GM12872 (cell line): ENCODE measurements at regions not wholly inside any gene's neighbourhood (a gene's known extent, or its start where the extent isn't known, plus 50 kb on each side); places are given as distances from the start of the nearest gene placed in this dataset.

Experiments
- CTCF ChIP-seq: IDR thresholded peaks from 3 replicates; pipeline ENCODE4 v1.5.1; 2011; ENCODE audit warnings: low read depth, mild to moderate bottlenecking, low read length, moderate library complexity; ENCODE audit not compliant: insufficient read depth

- TF ChIP-seq CTCF = no peak
Measured at GRCh38 chr3:35970793-35971192, 331.5 kb downstream of the ARPP21 start.

GRCh38 chr3:35971686-35972085 is 332.4 kb downstream of the ARPP21 start:
- no peak for TF ChIP-seq CTCF

GRCh38 chr3:35974872-35975271 is 335.5 kb downstream of the ARPP21 start:
- TF ChIP-seq CTCF = no peak

- no peak for TF ChIP-seq CTCF
Measured at GRCh38 chr3:35986161-35986560, 346.8 kb downstream of the ARPP21 start.

GRCh38 chr3:35987386-35987785 is 348.1 kb downstream of the ARPP21 start:
- no peak for TF ChIP-seq CTCF

GRCh38 chr3:35992041-35992440 is 352.7 kb downstream of the ARPP21 start:
- no peak for TF ChIP-seq CTCF

- no peak for TF ChIP-seq CTCF
Measured at GRCh38 chr3:36011791-36012190, 368.5 kb upstream of the STAC start.

- TF ChIP-seq CTCF = no peak
Measured at GRCh38 chr3:36013425-36013824, 366.9 kb upstream of the STAC start.
